DMS114 treated with DMSO at 0.1 percent for 48 hours (cell line): ENCODE measurements at regions not wholly inside any gene's neighbourhood (a gene's known extent, or its start where the extent isn't known, plus 50 kb on each side); places are given as distances from the start of the nearest gene placed in this dataset.
"Not testable (repeated sequence)": the region's sequence is repeated elsewhere in the genome, so short reads cannot be mapped to it uniquely, and the experiment has no call there.

Experiments used
- DNase-seq: peaks from one replicate; lab custom pipeline; 2025; ENCODE audit not compliant: unreplicated experiment; lab: John Stamatoyannopoulos, UW

DNA sequence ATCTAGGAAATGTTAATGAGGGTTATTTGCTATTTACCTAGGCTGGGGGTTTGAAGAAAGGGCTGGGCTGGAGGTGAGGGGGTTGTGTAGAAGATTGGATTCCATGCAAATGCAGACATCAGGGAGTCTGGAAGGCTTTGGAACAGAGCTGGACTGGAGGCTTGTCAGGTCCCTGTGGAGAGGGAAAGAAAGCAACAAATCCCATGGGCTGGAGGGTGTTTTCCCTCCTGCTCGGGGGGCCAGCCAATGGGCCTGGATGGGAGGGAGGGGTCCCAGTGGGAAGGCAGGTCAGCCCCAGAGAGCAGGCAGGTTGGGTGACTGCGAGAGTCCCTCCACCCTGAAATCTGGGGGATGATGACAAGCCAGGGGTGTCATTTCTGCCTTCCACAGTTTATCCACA is 431.8 kb downstream of the RPS24 start:
- no peak for DNase-seq

DNA sequence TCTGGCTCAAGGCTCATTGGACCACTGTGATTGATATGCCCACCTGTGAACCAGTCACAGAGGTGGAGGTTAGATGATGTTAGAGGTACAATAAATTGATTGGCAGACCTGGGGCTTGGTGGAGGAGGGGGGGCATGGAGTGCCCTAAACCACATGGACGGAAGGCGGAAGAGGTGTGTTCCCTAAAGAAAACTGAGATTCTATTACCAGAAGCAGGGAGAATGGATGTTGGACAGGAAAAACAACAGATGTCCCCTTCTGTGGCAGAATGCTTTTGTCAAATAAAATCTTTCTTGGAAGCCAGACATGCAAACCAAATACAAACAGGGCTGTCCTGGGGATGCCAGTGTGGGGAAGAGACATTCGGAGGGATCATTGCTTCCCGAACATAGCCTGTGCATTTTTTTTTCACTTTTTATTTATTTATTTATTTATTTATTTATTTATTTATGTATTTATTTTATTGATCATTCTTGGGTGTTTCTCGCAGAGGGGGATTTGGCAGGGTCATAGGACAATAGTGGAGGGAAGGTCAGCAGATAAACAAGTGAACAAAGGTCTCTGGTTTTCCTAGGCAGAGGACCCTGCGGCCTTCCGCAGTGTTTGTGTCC is 433.9 kb downstream of the RPS24 start:
- no peak for DNase-seq

DNA sequence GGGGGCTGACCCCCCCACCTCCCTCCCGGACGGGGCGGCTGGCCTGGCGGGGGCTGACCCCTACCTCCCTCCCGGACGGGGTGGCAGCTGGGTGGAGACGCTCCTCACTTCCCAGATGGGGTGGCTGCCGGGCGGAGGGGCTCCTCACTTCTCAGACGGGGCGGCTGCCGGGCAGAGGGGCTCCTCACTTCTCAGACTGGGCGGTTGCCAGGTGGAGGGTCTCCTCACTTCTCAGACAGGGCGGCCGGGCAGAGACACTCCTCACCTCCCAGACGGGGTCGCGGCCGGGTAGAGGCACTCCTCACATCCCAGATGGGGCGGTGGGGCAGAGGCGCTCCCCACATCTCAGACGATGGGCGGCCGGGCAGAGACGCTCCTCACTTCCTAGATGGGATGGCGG is 435.1 kb downstream of the RPS24 start:
- not testable (repeated sequence) for DNase-seq

DNA sequence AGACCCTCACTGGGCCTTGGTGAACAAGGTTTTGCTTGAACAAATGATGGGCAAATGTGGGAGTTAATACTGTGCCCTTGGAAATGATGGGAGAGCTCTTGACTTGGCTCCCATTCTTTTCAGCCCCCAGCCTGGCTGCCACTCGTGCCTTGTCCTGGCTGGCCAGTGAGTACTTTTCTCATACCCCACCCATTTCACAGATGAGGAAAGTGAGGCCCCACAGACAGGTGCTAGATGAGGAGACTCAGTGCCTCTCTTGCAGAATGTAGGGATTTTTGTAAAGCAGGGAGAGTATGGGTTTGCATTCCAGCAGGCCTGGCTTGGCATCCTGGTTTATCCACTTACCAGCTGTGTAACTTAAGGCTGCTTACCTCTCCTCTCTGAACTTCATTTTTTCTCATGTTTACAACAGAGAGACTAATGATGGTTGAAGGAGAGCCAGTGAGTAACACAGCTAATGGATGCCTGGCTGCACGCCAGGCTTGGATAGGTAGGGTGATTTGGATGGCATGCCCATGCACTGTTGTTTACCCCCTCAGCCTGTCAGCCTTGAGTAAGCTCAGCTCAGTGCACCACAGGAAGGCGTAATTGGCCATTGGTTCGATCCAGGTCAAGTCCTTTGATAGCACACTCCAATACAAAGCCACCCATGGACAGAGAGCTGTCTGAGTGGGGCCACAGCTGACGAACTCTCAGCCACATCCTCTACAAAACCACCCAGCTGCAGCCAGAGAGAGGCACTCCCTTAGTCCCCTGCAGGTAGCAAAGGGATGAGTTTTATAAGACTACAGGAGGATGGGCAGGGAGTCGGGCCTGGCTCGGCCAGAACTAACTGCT is 436.8 kb downstream of the RPS24 start:
- DNase-seq, result no peak

GRCh38 chr10:78471326-78471722 is 437.7 kb downstream of the RPS24 start:
- no peak for DNase-seq

- no peak for DNase-seq
Observed at GRCh38 chr10:78471723-78472550, 438.3 kb downstream of the RPS24 start.

DNA sequence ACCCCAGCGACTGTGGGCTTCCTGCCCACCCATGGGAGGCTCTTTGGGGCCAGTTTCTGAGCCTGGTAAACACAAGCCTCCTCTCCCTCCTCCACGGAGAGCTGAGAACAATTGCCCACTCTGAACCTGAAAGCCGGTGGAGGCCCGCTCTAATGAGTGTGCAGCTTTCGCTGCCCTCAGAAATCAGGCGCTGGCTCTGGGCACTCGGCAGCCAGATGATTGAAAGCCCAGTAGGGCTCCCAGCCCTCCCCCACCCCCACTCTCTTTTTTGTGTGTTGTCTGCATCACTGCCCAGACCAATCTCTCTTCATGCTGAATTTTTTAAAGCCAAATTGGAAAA is 438.9 kb downstream of the RPS24 start:
- no peak for DNase-seq

GRCh38 chr10:78473006-78473405 is 439.3 kb downstream of the RPS24 start:
- DNase-seq, result no peak

DNA sequence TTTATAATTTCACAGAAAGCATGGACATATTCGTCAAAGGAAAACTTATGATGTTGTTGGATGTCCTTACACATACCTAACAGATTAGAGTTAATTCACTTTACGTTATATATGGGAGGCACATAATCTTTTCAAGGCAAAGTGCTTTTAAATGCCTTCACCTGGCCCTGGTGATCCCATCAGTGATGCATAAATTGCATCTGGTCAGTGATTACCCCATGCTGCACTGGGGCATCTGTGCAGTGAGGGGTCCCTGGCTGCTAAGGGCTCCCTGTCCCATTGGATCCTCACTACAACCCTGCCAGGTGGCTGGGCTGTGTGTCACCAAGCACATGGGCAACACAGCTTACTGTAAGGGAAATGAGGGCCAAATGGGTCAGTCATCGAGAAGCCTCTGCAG is 441.1 kb downstream of the RPS24 start:
- DNase-seq, result no peak

GRCh38 chr10:78475437-78475836 is 441.8 kb downstream of the RPS24 start:
- no peak for DNase-seq

GRCh38 chr10:78476156-78476555 is 442.5 kb downstream of the RPS24 start:
- DNase-seq, result no peak

DNA sequence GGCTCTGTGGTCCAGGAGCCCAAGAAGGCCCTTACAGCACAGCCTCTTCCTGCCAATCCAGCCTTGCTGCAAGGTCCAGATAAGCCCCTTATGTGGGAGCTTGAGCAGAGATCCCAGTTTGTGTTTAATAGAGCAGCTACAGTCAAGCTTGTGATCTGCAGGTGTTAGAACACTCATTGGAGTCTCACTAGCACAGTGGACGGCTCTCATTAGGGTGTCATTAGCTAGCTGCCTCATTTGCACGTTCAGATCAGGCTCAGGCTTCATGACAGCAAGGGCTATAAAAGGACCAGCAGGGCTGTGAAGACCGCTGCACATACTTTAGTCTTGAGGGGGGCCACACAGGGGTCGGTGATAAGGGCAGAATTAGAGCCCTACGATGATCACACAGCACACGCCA is 443.2 kb downstream of the RPS24 start:
- no peak for DNase-seq

- DNase-seq, result no peak
Observed at GRCh38 chr10:78478919-78479318, 445.3 kb downstream of the RPS24 start.

GRCh38 chr10:78479467-78479866 is 445.8 kb downstream of the RPS24 start:
- DNase-seq, result no peak

DNA sequence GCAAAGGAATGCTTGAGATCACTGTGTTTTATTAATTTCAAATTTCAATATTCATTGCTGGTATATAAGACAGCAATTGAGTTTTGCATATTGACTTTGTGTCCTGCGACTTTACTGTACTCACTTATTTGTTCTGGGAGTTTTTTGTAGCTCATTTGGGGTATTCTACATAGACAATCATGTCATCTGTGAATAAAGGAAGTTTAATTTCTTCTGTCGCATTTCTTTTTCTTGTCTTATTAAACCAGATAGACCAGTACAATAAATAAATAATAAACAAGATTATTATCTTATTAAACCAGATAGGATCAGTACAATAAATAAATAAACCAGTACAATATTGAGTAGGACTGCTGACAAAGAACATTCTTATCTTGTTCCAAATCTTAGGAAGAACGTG is 448.2 kb downstream of the RPS24 start:
- DNase-seq, result no peak

DNA sequence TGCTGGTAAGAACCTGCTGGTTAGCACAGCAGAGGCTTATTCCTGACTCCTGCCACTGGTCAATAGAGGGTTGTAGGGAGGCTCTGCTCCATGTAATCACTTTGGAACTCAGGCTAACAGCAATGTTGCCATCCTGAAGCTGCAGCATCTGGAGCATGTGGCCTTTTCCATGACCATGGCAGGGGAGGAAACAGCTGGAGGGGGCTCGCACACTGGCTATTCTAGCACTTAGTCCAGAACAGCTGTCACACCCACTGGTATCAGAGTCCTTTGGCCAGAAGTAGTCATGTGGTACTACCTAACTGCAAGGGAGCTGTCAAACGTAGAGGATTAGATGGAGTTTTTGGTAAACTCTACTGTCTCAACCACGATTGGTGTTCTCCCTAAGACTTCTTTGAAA is 450.0 kb downstream of the RPS24 start:
- no peak for DNase-seq

DNA sequence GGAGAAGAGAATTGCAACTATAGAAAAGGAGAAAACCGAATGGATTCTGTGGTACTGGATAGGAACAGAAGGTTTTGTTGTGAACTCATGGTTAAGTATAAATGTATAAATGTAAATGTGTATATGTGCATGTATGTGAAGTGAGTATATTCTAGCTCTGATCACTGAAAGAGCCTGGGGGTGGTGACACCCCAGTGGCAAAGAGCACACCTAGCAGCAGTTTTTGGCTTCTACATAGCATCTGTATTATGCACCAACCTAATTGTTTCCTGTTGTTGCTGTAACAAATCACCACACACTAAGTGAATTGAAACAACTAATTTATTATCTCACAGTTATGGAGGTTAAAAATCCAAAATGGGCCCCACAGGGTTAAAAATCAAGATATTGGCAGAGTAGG is 455.4 kb downstream of the RPS24 start:
- no peak for DNase-seq

- no peak for DNase-seq
Observed at GRCh38 chr10:78491812-78492211, 458.1 kb downstream of the RPS24 start.

DNA sequence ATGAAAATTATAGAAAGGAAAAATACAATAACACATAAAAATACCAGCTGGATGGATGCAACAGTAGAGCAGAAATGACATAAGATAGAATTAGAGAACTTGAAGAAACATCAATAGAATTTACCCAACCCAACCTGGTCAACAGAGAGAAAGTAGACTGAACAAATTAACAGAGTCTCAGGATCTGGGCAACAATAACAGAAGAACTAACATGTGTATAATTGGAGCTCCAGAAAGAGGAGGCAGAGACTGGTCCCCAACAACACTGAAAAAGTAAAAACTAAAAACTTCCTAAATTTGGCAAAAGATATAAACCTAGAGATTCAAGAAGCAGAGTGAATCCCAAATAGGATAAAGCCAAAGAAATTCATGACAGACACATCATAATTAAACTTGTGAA is 458.8 kb downstream of the RPS24 start:
- no peak for DNase-seq

- DNase-seq, result no peak
Observed at GRCh38 chr10:78494179-78494578, 460.5 kb downstream of the RPS24 start.

GRCh38 chr10:78502210-78502936 is 468.7 kb downstream of the RPS24 start:
- no peak for DNase-seq
